Calu3 (cell line): ENCODE measurements at regions not wholly inside any gene's neighbourhood (a gene's known extent, or its start where the extent isn't known, plus 50 kb on each side); places are given as distances from the start of the nearest gene placed in this dataset.

ENCODE experiments used
- BruUV-seq: library from RNA; stranded (reverse); fragments of 400-500 nt; replicated peaks from 2 replicates; lab custom pipeline; 2021; lab: Mats Ljungman, UMichigan
- CTCF ChIA-PET: fragments of 300-600 bp; sonication (Branson Sonifier 250); formaldehyde crosslinking; loops from one replicate; lab custom pipeline; 2022; ENCODE audit warnings: antibody characterized with exemption; lab: Charles Lee
- DNase-seq: peaks from one replicate; pipeline ENCODE4 v3.0.0; 2022
- H3K27ac Mint-ChIP-seq: one replicate; pipeline ENCODE4 v1.8.0; 2022; ENCODE audit warnings: mixed read lengths; ENCODE audit not compliant: unreplicated experiment
- H3K27me3 Mint-ChIP-seq: one replicate; pipeline ENCODE4 v1.8.0; 2022; ENCODE audit warnings: mixed read lengths; ENCODE audit not compliant: unreplicated experiment
- H3K36me3 Mint-ChIP-seq: one replicate; pipeline ENCODE4 v1.8.0; 2022; ENCODE audit warnings: mild to moderate bottlenecking, moderate library complexity, mixed read lengths; ENCODE audit not compliant: insufficient read depth, unreplicated experiment
- H3K4me1 Mint-ChIP-seq: one replicate; pipeline ENCODE4 v1.8.0; 2022; ENCODE audit warnings: mild to moderate bottlenecking, low read depth, mixed read lengths; ENCODE audit not compliant: unreplicated experiment
- H3K4me3 Mint-ChIP-seq: one replicate; pipeline ENCODE4 v1.8.0; 2022; ENCODE audit warnings: mild to moderate bottlenecking, low read depth, moderate library complexity, mixed read lengths; ENCODE audit not compliant: unreplicated experiment
- H3K9me3 Mint-ChIP-seq: one replicate; pipeline ENCODE4 v1.8.0; 2022; ENCODE audit warnings: low read depth, mixed read lengths; ENCODE audit not compliant: unreplicated experiment
- CTCF ChIP-seq: fragments of 200-600 bp; IDR thresholded peaks from one replicate; pipeline ENCODE4 v1.8.0; 2022; ENCODE audit warnings: antibody characterized with exemption; ENCODE audit not compliant: unreplicated experiment
- intact Hi-C: fragments of 100-400 bp; cut with micrococcal nuclease; formaldehyde crosslinking; loops from one replicate; pipeline ENCODE4 v1.10.0; 2022; ENCODE audit not compliant: unreplicated experiment

- Mint-ChIP-seq H3K9me3 (no peaks in the 10 kb centered on the region), H3K4me1 (peaks cover 5% of the 10 kb centered on the region), H3K4me3 (no peak overlapping the region), H3K36me3 (no peaks in the 10 kb centered on the region), H3K27me3 (peaks cover 35% of the 10 kb centered on the region), H3K27ac (no peak overlapping the region)
- DNase-seq: no peak
- no peak for TF ChIP-seq CTCF
- intact Hi-C loops: no loop called here
- BruUV-seq: no TSS peak
- CTCF ChIA-PET: no interaction called here
Measured at GRCh38 chr5:73378765-73379164, 69.8 kb downstream of the FOXD1 start.

DNA sequence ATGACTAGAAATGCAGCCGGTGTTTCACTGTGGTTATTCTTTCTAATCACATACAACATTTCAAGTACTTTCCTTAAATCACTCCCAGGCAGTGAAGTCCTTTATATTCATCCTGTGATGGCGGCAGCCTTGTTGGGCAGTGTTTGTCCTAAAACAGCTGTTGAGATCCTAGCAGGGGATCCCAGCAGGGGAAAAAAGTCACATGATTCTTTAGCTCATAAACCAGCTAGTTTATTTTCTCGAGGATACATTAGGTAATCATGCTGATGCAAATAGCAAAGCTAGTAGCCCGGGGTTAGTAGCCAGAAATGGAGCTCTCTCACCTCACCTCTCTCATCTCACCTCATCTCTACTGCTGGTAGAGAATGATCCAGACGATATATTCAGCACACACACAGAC lies 70.5 kb downstream of the FOXD1 start:
- no TSS peak for BruUV-seq
- no peak for TF ChIP-seq CTCF
- Mint-ChIP-seq H3K4me3 (no peak overlapping the region), H3K27ac (no peak overlapping the region), H3K36me3 (no peaks in the 10 kb centered on the region), H3K27me3 (peaks cover 28% of the 10 kb centered on the region), H3K9me3 (no peaks in the 10 kb centered on the region), H3K4me1 (peaks cover 5% of the 10 kb centered on the region)
- DNase-seq: no peak
- CTCF ChIA-PET: interaction anchor here (0.6 to 1.1 kb wide), 3 partner anchors 10 to 12 kb away, joined by 3 to 6 read pairs (median 4); no protein-coding TSS in a partner anchor
- intact Hi-C loops: no loop called here

DNA sequence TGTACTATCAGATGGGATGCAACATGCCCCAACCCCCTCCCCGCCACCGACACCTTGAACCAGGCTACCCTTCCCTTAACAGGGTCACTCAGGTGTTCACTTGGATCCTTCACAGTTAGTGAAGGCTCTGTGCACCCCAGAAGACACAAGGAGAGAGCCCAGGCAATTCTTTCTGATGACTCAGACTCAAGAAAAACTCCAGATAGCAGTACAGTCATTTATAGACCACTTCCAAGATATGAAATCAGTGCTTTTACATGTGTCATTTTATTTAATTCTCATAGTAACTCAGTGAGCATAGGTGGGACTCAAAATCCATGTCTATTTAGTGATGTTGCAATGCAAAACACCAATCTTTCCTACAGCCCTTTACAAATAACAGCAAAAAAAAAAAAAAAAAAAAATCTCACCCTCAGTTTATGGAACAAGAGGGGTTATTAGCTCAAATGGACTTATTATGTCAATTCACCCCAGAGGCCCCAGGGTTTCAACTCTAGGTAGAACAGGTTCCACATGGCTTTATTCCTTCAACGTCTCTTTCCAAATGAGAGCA lies 71.9 kb downstream of the FOXD1 start:
- DNase-seq: no peak
- intact Hi-C loops: no loop called here
- H3K36me3 Mint-ChIP-seq: no peaks in the 10 kb centered on the region
- peaks cover 8% of the 10 kb centered on the region for H3K4me1 Mint-ChIP-seq
- H3K4me3 Mint-ChIP-seq: no peak overlapping the region
- no peak for TF ChIP-seq CTCF
- CTCF ChIA-PET: interaction anchor here (0.6 to 0.7 kb wide), 2 partner anchors 22 to 73 kb away, joined by 4 to 5 read pairs; no protein-coding TSS in a partner anchor
- peaks cover 25% of the 10 kb centered on the region for H3K27me3 Mint-ChIP-seq
- H3K9me3 Mint-ChIP-seq: no peaks in the 10 kb centered on the region
- H3K27ac Mint-ChIP-seq: no peak overlapping the region
- BruUV-seq: no TSS peak

DNA sequence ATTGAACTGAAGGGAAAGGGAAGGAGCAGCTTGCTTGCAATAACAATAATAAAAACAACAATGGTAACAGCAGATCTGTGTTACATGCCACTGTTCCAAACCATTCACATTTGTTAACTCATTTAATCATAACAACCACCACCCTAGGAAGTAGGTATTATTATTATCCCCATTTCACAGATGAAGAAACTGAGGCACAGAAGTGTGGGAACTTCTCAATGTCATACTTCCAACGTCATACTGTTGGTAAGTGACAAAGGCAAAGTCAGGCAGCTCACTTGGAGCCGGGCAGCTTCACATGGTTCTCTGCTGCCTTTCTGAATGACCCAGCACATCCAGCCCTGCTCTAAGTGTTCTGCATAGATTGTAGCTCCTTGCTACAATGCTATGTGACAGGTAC lies 72.6 kb downstream of the FOXD1 start:
- Mint-ChIP-seq H3K4me3 (no peak overlapping the region), H3K9me3 (no peaks in the 10 kb centered on the region), H3K27me3 (peaks cover 20% of the 10 kb centered on the region), H3K27ac (no peak overlapping the region), H3K4me1 (peaks cover 15% of the 10 kb centered on the region), H3K36me3 (no peaks in the 10 kb centered on the region)
- CTCF ChIA-PET: no interaction called here
- DNase-seq: no peak
- intact Hi-C loops: no loop called here
- no TSS peak for BruUV-seq
- TF ChIP-seq CTCF: no peak
